Chondrocyte (in vitro differentiated cells): ENCODE measurements at regions not wholly inside any gene's neighbourhood (a gene's known extent, or its start where the extent isn't known, plus 50 kb on each side); places are given as distances from the start of the nearest gene placed in this dataset.

Experiments
- DNase-seq: peaks from one replicate; pipeline ENCODE4 v3.0.0; 2021; ENCODE audit warnings: mixed read lengths, low spot score
- H3K27ac Mint-ChIP-seq: one replicate; pipeline ENCODE4 v1.8.0; 2021; ENCODE audit warnings: mild to moderate bottlenecking, moderate library complexity, mixed read lengths; ENCODE audit not compliant: unreplicated experiment
- H3K27me3 Mint-ChIP-seq: 2 replicates; pipeline ENCODE4 v1.8.0; 2021; ENCODE audit warnings: low read depth, mixed read lengths
- H3K36me3 Mint-ChIP-seq: 2 replicates; pipeline ENCODE4 v1.8.0; 2021; ENCODE audit warnings: low read depth, mixed read lengths
- H3K4me1 Mint-ChIP-seq: 2 replicates; pipeline ENCODE4 v1.8.0; 2021; ENCODE audit warnings: low read depth, mild to moderate bottlenecking, mixed read lengths
- H3K4me3 Mint-ChIP-seq: one replicate; pipeline ENCODE4 v1.8.0; 2021; ENCODE audit warnings: mild to moderate bottlenecking, moderate library complexity, mixed read lengths; ENCODE audit not compliant: unreplicated experiment
- H3K9me3 Mint-ChIP-seq: 2 replicates; pipeline ENCODE4 v1.8.0; 2021; ENCODE audit warnings: low read depth, mixed read lengths
- CTCF ChIP-seq: fragments of 200-600 bp; sonication (generic); IDR thresholded peaks from 2 replicates; pipeline ENCODE4 v1.5.0; 2021; ENCODE audit warnings: antibody characterized with exemption, mild to moderate bottlenecking, moderate library complexity

GRCh38 chr2:375270-375955, 87.5 kb upstream of the ALKAL2 start:
- peaks cover 16% of the 10 kb centered on the region for H3K36me3 Mint-ChIP-seq
- TF ChIP-seq CTCF = no peak

GRCh38 chr2:368386-368785, 80.5 kb upstream of the ALKAL2 start:
- TF ChIP-seq CTCF = no peak
- H3K27me3 Mint-ChIP-seq = no peaks in the 10 kb centered on the region
- H3K27ac Mint-ChIP-seq = no peak overlapping the region
- H3K36me3 Mint-ChIP-seq = peaks cover 7% of the 10 kb centered on the region
- peaks cover 17% of the 10 kb centered on the region for H3K9me3 Mint-ChIP-seq
- no peak overlapping the region for H3K4me3 Mint-ChIP-seq
- no peak for DNase-seq
- peaks cover 16% of the 10 kb centered on the region for H3K4me1 Mint-ChIP-seq

More at GRCh38 chr2:375270-375955, 87.5 kb upstream of the ALKAL2 start:
- H3K4me3 Mint-ChIP-seq = peak overlapping the region; percentile 11
- no peak for DNase-seq
- peak overlapping the region; percentile 83 for H3K27ac Mint-ChIP-seq
- no peaks in the 10 kb centered on the region for H3K27me3 Mint-ChIP-seq
- peaks cover 21% of the 10 kb centered on the region for H3K4me1 Mint-ChIP-seq
- peaks cover 29% of the 10 kb centered on the region for H3K9me3 Mint-ChIP-seq

GRCh38 chr2:367246-367645, 79.4 kb upstream of the ALKAL2 start:
- peaks cover 16% of the 10 kb centered on the region for H3K4me1 Mint-ChIP-seq
- peaks cover 7% of the 10 kb centered on the region for H3K36me3 Mint-ChIP-seq
- no peak for DNase-seq
- no peaks in the 10 kb centered on the region for H3K27me3 Mint-ChIP-seq
- H3K9me3 Mint-ChIP-seq = peaks cover 17% of the 10 kb centered on the region
- no peak overlapping the region for H3K4me3 Mint-ChIP-seq
- H3K27ac Mint-ChIP-seq = no peak overlapping the region
- TF ChIP-seq CTCF = no peak

GRCh38 chr2:366706-367105, 78.8 kb upstream of the ALKAL2 start:
- Mint-ChIP-seq H3K36me3 (peaks cover 7% of the 10 kb centered on the region), H3K4me1 (peaks cover 16% of the 10 kb centered on the region), H3K27ac (no peak overlapping the region), H3K27me3 (no peaks in the 10 kb centered on the region), H3K9me3 (peaks cover 17% of the 10 kb centered on the region), H3K4me3 (no peak overlapping the region)
- TF ChIP-seq CTCF = no peak
- no peak for DNase-seq

- H3K27me3 Mint-ChIP-seq = no peaks in the 10 kb centered on the region
- DNase-seq = no peak
- H3K4me1 Mint-ChIP-seq = peaks cover 16% of the 10 kb centered on the region
Measured at GRCh38 chr2:365367-366275, 77.7 kb upstream of the ALKAL2 start.

More at GRCh38 chr2:365367-366275, 77.7 kb upstream of the ALKAL2 start:
- no peak overlapping the region for H3K4me3 Mint-ChIP-seq
- H3K27ac Mint-ChIP-seq = no peak overlapping the region
- peaks cover 9% of the 10 kb centered on the region for H3K9me3 Mint-ChIP-seq
- no peak for TF ChIP-seq CTCF
- H3K36me3 Mint-ChIP-seq = peaks cover 5% of the 10 kb centered on the region
